ENCODE measurements at regions not wholly inside any gene's neighbourhood (a gene's known extent, or its start where the extent isn't known, plus 50 kb on each side); places are given as distances from the start of the nearest gene placed in this dataset.

DNA sequence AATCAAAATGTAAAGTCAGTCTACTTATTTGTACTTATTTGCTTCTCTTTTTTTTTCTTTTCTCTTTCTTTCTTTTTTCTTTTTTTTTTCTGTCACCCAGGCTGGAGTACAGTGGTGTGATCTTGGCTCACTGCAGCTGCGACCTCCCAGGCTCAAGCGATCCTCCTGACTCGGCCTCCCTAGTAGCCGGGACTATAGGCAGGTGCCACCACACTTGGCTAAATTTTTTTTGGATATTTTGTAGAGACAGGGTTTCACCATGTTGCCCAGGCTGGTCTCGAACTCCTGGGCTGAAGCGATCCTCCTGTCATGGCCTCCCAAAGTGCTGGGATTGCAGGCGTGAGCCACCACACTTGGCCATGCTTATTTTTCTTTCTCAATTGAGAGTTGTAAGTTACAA is 98.8 kb upstream of the ZBTB40 start:
- TF ChIP-seq, protein P1, sequence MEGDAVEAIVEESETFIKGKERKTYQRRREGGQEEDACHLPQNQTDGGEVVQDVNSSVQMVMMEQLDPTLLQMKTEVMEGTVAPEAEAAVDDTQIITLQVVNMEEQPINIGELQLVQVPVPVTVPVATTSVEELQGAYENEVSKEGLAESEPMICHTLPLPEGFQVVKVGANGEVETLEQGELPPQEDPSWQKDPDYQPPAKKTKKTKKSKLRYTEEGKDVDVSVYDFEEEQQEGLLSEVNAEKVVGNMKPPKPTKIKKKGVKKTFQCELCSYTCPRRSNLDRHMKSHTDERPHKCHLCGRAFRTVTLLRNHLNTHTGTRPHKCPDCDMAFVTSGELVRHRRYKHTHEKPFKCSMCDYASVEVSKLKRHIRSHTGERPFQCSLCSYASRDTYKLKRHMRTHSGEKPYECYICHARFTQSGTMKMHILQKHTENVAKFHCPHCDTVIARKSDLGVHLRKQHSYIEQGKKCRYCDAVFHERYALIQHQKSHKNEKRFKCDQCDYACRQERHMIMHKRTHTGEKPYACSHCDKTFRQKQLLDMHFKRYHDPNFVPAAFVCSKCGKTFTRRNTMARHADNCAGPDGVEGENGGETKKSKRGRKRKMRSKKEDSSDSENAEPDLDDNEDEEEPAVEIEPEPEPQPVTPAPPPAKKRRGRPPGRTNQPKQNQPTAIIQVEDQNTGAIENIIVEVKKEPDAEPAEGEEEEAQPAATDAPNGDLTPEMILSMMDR (IDR thresholded peaks at IDR 0.05): no peak
- TF ChIP-seq POLR2AphosphoS5 (IDR thresholded peaks at IDR 0.05): no peak

All from gastroesophageal sphincter (tissue), 3 donors.